ENCODE measurements at regions not wholly inside any gene's neighbourhood (a gene's known extent, or its start where the extent isn't known, plus 50 kb on each side); places are given as distances from the start of the nearest gene placed in this dataset.

DNA sequence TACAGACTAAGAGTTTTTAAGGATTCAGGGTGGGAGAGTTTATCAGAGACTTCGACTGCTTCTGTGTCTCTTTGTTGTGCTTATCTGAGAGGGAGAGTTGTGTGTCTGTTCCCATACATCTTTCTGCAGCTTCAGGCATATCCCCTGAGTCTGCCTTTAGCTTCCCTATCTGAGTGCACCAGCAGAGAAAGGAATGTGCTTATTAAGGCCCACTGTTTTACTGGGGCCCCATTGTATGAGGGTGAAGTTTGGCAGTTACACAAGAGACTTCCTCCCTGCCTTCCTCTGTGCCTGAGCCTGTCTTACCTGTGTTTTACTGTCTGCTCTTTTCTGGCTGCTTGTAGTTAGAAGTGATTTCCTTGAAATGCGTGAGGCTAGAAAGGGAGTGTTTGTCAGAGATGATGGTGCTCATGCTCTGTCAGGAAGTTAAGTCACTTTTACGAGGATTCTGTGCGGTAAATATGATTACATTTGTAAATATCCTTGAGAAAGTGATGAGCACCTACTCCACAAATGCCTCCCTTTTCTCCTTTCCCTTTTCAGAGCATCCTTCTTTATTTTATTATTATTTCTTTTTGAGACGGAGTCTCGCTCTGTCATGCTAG, 1228.9 kb upstream of the MIR17HG start:
- H3K79me1 ChIP-seq (ENCODE audit: low read length), result no peaks in the 10 kb centered on the region
- no peak overlapping the region for H4K12ac ChIP-seq (ENCODE audit: low read depth, low read length)
- H3K4ac ChIP-seq (ENCODE audit: low read depth, low read length), result no peak overlapping the region
- no peak overlapping the region for H4K91ac ChIP-seq (ENCODE audit: low read depth, low read length)
- H3K14ac ChIP-seq (ENCODE audit: low read length), result no peak overlapping the region
- H2AFZ ChIP-seq (ENCODE audit: insufficient read depth, low read length, poor library complexity), result no peak overlapping the region
- no peak overlapping the region for H2BK12ac ChIP-seq (ENCODE audit: low read length)
- H2AK5ac ChIP-seq (ENCODE audit: low read length), result no peak overlapping the region
- no peak overlapping the region for H2BK5ac ChIP-seq (ENCODE audit: low read depth, low read length, poor library complexity)
- no peaks in the 10 kb centered on the region for H3K27me3 ChIP-seq (ENCODE audit: insufficient read depth, low read length)
- H3K18ac ChIP-seq (ENCODE audit: low read length), result no peak overlapping the region
- H3K36me3 ChIP-seq (ENCODE audit: control insufficient read depth in 1 of 2, insufficient read depth in 2 of 2, low read length in 2 of 2), result no peaks in the 10 kb centered on the region
- no peak for DNase-seq
- no peaks in the 10 kb centered on the region for H3K79me2 ChIP-seq (ENCODE audit: control insufficient read depth, insufficient read depth, low read length, poor library complexity)
- no CpG with 5 or more reads among the region's 6 CpGs for whole genome bisulfite sequencing (ENCODE audit: extremely low coverage, insufficient coverage, insufficient read length)
- H3K23ac ChIP-seq (ENCODE audit: low read length), result no peak overlapping the region
- no peak overlapping the region for H3K4me3 ChIP-seq (ENCODE audit: low read depth, low read length)
- no peak overlapping the region for H4K8ac ChIP-seq (ENCODE audit: low read depth, low read length)
- H2BK120ac ChIP-seq (ENCODE audit: insufficient read depth, low read length, poor library complexity), result no peak overlapping the region
- no peak overlapping the region for H3K9ac ChIP-seq (ENCODE audit: low read length)
- H3K27ac ChIP-seq (ENCODE audit: low read depth, low read length), result no peak overlapping the region
- H3K9me3 ChIP-seq (ENCODE audit: insufficient read depth, low read depth, low read length), result no peaks in the 10 kb centered on the region
- H3K4me2 ChIP-seq (ENCODE audit: low read length), result no peak overlapping the region
- H3K4me1 ChIP-seq (ENCODE audit: control insufficient read depth in 1 of 2, insufficient read depth in 2 of 2, low read length in 2 of 2), result no peaks in the 10 kb centered on the region

- Histone ChIP-seq H3K79me1 (ENCODE audit: low read length) (no peaks in the 10 kb centered on the region), H3K23ac (ENCODE audit: low read length) (no peak overlapping the region), H3K14ac (ENCODE audit: low read length) (no peak overlapping the region), H4K8ac (ENCODE audit: low read depth, low read length) (no peak overlapping the region), H3K4me1 (ENCODE audit: control insufficient read depth in 1 of 2, insufficient read depth in 2 of 2, low read length in 2 of 2) (no peaks in the 10 kb centered on the region), H3K27me3 (ENCODE audit: insufficient read depth, low read length) (no peaks in the 10 kb centered on the region), H4K91ac (ENCODE audit: low read depth, low read length) (no peak overlapping the region), H3K9me3 (ENCODE audit: insufficient read depth, low read depth, low read length) (no peaks in the 10 kb centered on the region), H2AFZ (ENCODE audit: insufficient read depth, low read length, poor library complexity) (no peak overlapping the region), H2BK5ac (ENCODE audit: low read depth, low read length, poor library complexity) (no peak overlapping the region), H3K18ac (ENCODE audit: low read length) (no peak overlapping the region), H3K79me2 (ENCODE audit: control insufficient read depth, insufficient read depth, low read length, poor library complexity) (no peaks in the 10 kb centered on the region), H3K4me2 (ENCODE audit: low read length) (no peak overlapping the region), H2BK12ac (ENCODE audit: low read length) (no peak overlapping the region), H3K27ac (ENCODE audit: low read depth, low read length) (no peak overlapping the region), H3K9ac (ENCODE audit: low read length) (no peak overlapping the region), H3K4me3 (ENCODE audit: low read depth, low read length) (no peak overlapping the region), H2AK5ac (ENCODE audit: low read length) (no peak overlapping the region), H3K36me3 (ENCODE audit: control insufficient read depth in 1 of 2, insufficient read depth in 2 of 2, low read length in 2 of 2) (no peaks in the 10 kb centered on the region), H4K12ac (ENCODE audit: low read depth, low read length) (no peak overlapping the region), H2BK120ac (ENCODE audit: insufficient read depth, low read length, poor library complexity) (no peak overlapping the region), H3K4ac (ENCODE audit: low read depth, low read length) (no peak overlapping the region)
- DNase-seq, result no peak
- WGBS (ENCODE audit: extremely low coverage, insufficient coverage, insufficient read length), result no CpG with 5 or more reads among the region's 1 CpG
Observed at GRCh38 chr13:90120026-90120425, 1227.5 kb upstream of the MIR17HG start.

DNA sequence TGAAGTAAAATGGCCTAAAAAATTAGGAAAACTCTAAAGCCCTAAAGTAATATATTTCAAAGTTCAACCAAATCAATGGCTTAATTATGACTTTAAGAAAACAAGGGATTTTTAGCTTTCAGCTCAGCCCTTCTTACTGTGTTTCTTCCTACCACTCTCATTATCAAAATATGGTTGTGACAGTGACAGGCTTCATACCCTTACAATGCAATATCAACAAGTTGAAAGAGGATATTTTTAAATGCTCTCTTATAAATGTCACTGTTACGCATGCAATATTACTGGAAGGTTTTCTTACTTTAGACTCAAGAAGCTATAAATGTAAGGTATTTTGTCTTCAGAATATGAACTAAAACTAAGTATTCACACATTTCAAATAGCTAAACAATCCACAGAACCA, 1225.7 kb upstream of the MIR17HG start:
- Histone ChIP-seq H3K4ac (ENCODE audit: low read depth, low read length) (no peak overlapping the region), H3K4me2 (ENCODE audit: low read length) (no peak overlapping the region), H4K91ac (ENCODE audit: low read depth, low read length) (no peak overlapping the region), H3K23ac (ENCODE audit: low read length) (no peak overlapping the region), H3K27ac (ENCODE audit: low read depth, low read length) (no peak overlapping the region), H3K9me3 (ENCODE audit: insufficient read depth, low read depth, low read length) (no peaks in the 10 kb centered on the region), H2AFZ (ENCODE audit: insufficient read depth, low read length, poor library complexity) (no peak overlapping the region), H3K9ac (ENCODE audit: low read length) (no peak overlapping the region), H2AK5ac (ENCODE audit: low read length) (no peak overlapping the region), H2BK12ac (ENCODE audit: low read length) (no peak overlapping the region), H3K14ac (ENCODE audit: low read length) (no peak overlapping the region), H3K79me1 (ENCODE audit: low read length) (no peaks in the 10 kb centered on the region), H2BK5ac (ENCODE audit: low read depth, low read length, poor library complexity) (no peak overlapping the region), H3K79me2 (ENCODE audit: control insufficient read depth, insufficient read depth, low read length, poor library complexity) (no peaks in the 10 kb centered on the region), H3K27me3 (ENCODE audit: insufficient read depth, low read length) (no peaks in the 10 kb centered on the region), H4K12ac (ENCODE audit: low read depth, low read length) (no peak overlapping the region), H3K18ac (ENCODE audit: low read length) (no peak overlapping the region), H3K4me3 (ENCODE audit: low read depth, low read length) (no peak overlapping the region), H3K4me1 (ENCODE audit: control insufficient read depth in 1 of 2, insufficient read depth in 2 of 2, low read length in 2 of 2) (no peaks in the 10 kb centered on the region), H3K36me3 (ENCODE audit: control insufficient read depth in 1 of 2, insufficient read depth in 2 of 2, low read length in 2 of 2) (no peaks in the 10 kb centered on the region), H4K8ac (ENCODE audit: low read depth, low read length) (no peak overlapping the region), H2BK120ac (ENCODE audit: insufficient read depth, low read length, poor library complexity) (no peak overlapping the region)
- DNase-seq, result no peak
- WGBS (ENCODE audit: extremely low coverage, insufficient coverage, insufficient read length), result no CpG with 5 or more reads among the region's 1 CpG

DNA sequence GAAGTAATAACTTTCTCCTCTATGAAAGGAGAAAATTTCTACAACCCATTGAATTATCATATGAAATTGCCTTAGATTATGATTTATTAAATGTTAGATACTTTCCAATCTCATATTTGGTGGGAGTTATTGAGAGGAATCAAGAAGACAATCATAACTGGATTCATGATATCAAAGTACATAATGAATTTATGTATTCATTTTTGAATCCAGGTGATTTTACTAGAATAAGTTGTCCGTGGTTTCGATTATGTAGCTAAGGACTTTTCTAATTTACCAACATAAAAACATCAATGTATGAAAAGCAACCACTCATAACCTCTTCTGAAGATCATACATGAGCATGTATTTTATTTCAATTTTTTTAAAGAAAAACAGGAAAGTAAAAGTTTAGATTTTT, 1225.0 kb upstream of the MIR17HG start:
- H2AFZ ChIP-seq (ENCODE audit: insufficient read depth, low read length, poor library complexity), result no peak overlapping the region
- no peak for DNase-seq
- H3K14ac ChIP-seq (ENCODE audit: low read length), result no peak overlapping the region
- no peaks in the 10 kb centered on the region for H3K9me3 ChIP-seq (ENCODE audit: insufficient read depth, low read depth, low read length)
- H3K23ac ChIP-seq (ENCODE audit: low read length), result no peak overlapping the region
- H2BK12ac ChIP-seq (ENCODE audit: low read length), result no peak overlapping the region
- H3K9ac ChIP-seq (ENCODE audit: low read length), result no peak overlapping the region
- no peak overlapping the region for H4K8ac ChIP-seq (ENCODE audit: low read depth, low read length)
- H3K4me3 ChIP-seq (ENCODE audit: low read depth, low read length), result no peak overlapping the region
- H4K12ac ChIP-seq (ENCODE audit: low read depth, low read length), result no peak overlapping the region
- H3K27me3 ChIP-seq (ENCODE audit: insufficient read depth, low read length), result no peaks in the 10 kb centered on the region
- no peaks in the 10 kb centered on the region for H3K79me2 ChIP-seq (ENCODE audit: control insufficient read depth, insufficient read depth, low read length, poor library complexity)
- no peak overlapping the region for H2BK5ac ChIP-seq (ENCODE audit: low read depth, low read length, poor library complexity)
- WGBS (ENCODE audit: extremely low coverage, insufficient coverage, insufficient read length), result no CpG with 5 or more reads among the region's 2 CpGs
- no peak overlapping the region for H4K91ac ChIP-seq (ENCODE audit: low read depth, low read length)
- no peak overlapping the region for H3K18ac ChIP-seq (ENCODE audit: low read length)
- H3K4ac ChIP-seq (ENCODE audit: low read depth, low read length), result no peak overlapping the region
- H3K4me1 ChIP-seq (ENCODE audit: control insufficient read depth in 1 of 2, insufficient read depth in 2 of 2, low read length in 2 of 2), result no peaks in the 10 kb centered on the region
- H3K79me1 ChIP-seq (ENCODE audit: low read length), result no peaks in the 10 kb centered on the region
- no peak overlapping the region for H2BK120ac ChIP-seq (ENCODE audit: insufficient read depth, low read length, poor library complexity)
- no peak overlapping the region for H3K27ac ChIP-seq (ENCODE audit: low read depth, low read length)
- H3K36me3 ChIP-seq (ENCODE audit: control insufficient read depth in 1 of 2, insufficient read depth in 2 of 2, low read length in 2 of 2), result no peaks in the 10 kb centered on the region
- no peak overlapping the region for H2AK5ac ChIP-seq (ENCODE audit: low read length)
- no peak overlapping the region for H3K4me2 ChIP-seq (ENCODE audit: low read length)

Data from trophoblast cell (in vitro differentiated cells and primary cell).